ENCODE measurements at regions not wholly inside any gene's neighbourhood (a gene's known extent, or its start where the extent isn't known, plus 50 kb on each side); places are given as distances from the start of the nearest gene placed in this dataset.
"Not testable (repeated sequence)": the region's sequence is repeated elsewhere in the genome, so short reads cannot be mapped to it uniquely, and the experiment has no call there.

DNA sequence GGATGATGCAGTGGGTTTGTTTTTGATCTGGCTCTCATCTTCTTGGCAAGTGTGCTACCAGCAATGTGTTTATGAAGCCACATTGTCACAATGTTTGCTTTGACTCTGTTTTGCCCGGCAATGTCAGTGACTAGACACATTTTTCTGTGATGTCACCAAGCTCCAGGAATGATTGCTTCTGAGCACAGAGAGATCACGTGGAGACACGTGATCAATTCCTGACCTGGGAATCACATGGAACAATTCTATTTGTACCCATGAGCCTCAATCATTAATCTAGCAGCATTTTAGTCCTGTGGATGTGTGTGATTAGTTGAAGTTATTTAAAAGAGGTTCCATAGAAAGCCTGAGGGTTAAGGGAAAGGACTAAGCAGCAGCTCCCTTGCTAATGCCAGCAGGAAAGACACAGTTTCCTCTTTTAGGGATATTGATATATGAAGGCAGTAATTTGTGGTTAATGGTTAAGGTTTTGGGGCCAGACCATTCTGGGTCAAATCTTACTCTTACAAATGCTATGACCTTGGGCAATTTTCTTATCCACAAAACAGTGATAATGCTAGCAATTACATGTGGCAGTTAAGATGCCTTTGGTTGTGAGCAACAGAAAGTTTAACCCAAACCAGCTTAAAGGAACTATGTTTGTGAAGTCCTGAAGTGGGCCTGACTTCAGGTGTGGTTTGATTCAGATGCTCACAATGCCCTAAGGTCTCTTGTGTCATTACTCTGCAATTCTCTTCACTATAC lies 59.0 kb downstream of the FASLG start:
- DNase-seq (ENCODE audit: low spot score) = no peak

GRCh38 chr1:172719066-172719627 lies 60.2 kb downstream of the FASLG start:
- Mint-ChIP-seq H3K27ac (no peak overlapping the region), H3K4me3 (no peak overlapping the region), H3K27me3 (ENCODE audit: low read depth) (peaks cover 6% of the 10 kb centered on the region), H3K4me1 (ENCODE audit: low read depth) (peaks cover 21% of the 10 kb centered on the region), H3K9me3 (no peaks in the 10 kb centered on the region), H3K36me3 (ENCODE audit: low read depth) (no peaks in the 10 kb centered on the region)
- DNase-seq (ENCODE audit: low spot score) = no peak

More for the DNA sequence above, 59.0 kb downstream of the FASLG start:
- no peaks in the 10 kb centered on the region for H3K36me3 Mint-ChIP-seq (ENCODE audit: low read depth)
- H3K4me1 Mint-ChIP-seq (ENCODE audit: low read depth) = peaks cover 22% of the 10 kb centered on the region
- peaks cover 6% of the 10 kb centered on the region for H3K27me3 Mint-ChIP-seq (ENCODE audit: low read depth)
- no peaks in the 10 kb centered on the region for H3K9me3 Mint-ChIP-seq
- H3K4me3 Mint-ChIP-seq = no peak overlapping the region
- no peak overlapping the region for H3K27ac Mint-ChIP-seq

- Mint-ChIP-seq H3K27ac (peak overlapping the region; percentile 32), H3K4me1 (ENCODE audit: low read depth) (peaks cover 26% of the 10 kb centered on the region), H3K4me3 (no peak overlapping the region), H3K9me3 (no peaks in the 10 kb centered on the region), H3K27me3 (ENCODE audit: low read depth) (peaks cover 6% of the 10 kb centered on the region), H3K36me3 (ENCODE audit: low read depth) (no peaks in the 10 kb centered on the region)
- DNase-seq (ENCODE audit: low spot score) = no peak
Measured at GRCh38 chr1:172719694-172720138, 60.8 kb downstream of the FASLG start.

GRCh38 chr1:172720339-172720738 lies 61.4 kb downstream of the FASLG start:
- Mint-ChIP-seq H3K4me1 (ENCODE audit: low read depth) (peaks cover 32% of the 10 kb centered on the region), H3K9me3 (no peaks in the 10 kb centered on the region), H3K27me3 (ENCODE audit: low read depth) (peaks cover 6% of the 10 kb centered on the region), H3K36me3 (ENCODE audit: low read depth) (no peaks in the 10 kb centered on the region), H3K27ac (no peak overlapping the region), H3K4me3 (no peak overlapping the region)
- no peak for DNase-seq (ENCODE audit: low spot score)

DNA sequence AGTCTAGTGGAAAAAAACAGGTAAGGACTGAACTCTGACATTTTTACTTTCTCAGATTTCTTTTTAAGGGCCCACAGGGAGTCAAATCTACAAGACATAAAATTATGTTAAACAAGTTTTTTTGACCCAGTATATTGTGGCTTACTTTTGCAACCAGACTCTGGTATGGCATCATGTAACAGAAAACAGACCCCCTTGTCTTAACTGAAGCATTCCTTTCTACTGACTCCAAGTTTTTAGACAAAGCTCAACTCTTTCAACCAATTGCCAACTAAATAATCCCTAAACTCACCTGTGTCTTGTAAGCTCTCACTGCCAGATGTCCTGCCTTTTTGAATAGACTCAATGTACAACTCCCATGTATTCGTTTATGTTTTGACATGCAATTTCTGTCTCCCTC lies 64.3 kb downstream of the FASLG start:
- Mint-ChIP-seq H3K36me3 (ENCODE audit: low read depth) (peaks cover 2% of the 10 kb centered on the region), H3K9me3 (peaks cover 6% of the 10 kb centered on the region), H3K27me3 (ENCODE audit: low read depth) (peaks cover 3% of the 10 kb centered on the region)

GRCh38 chr1:172724232-172724631 lies 65.3 kb downstream of the FASLG start:
- Mint-ChIP-seq H3K4me1 (ENCODE audit: low read depth) (peaks cover 25% of the 10 kb centered on the region), H3K4me3 (no peak overlapping the region), H3K27me3 (ENCODE audit: low read depth) (peaks cover 3% of the 10 kb centered on the region), H3K27ac (no peak overlapping the region), H3K9me3 (peaks cover 16% of the 10 kb centered on the region), H3K36me3 (ENCODE audit: low read depth) (peaks cover 4% of the 10 kb centered on the region)
- DNase-seq (ENCODE audit: low spot score) = no peak

More for the DNA sequence above, 64.3 kb downstream of the FASLG start:
- H3K4me1 Mint-ChIP-seq (ENCODE audit: low read depth) = peaks cover 26% of the 10 kb centered on the region
- H3K27ac Mint-ChIP-seq = no peak overlapping the region
- H3K4me3 Mint-ChIP-seq = no peak overlapping the region
- no peak for DNase-seq (ENCODE audit: low spot score)

DNA sequence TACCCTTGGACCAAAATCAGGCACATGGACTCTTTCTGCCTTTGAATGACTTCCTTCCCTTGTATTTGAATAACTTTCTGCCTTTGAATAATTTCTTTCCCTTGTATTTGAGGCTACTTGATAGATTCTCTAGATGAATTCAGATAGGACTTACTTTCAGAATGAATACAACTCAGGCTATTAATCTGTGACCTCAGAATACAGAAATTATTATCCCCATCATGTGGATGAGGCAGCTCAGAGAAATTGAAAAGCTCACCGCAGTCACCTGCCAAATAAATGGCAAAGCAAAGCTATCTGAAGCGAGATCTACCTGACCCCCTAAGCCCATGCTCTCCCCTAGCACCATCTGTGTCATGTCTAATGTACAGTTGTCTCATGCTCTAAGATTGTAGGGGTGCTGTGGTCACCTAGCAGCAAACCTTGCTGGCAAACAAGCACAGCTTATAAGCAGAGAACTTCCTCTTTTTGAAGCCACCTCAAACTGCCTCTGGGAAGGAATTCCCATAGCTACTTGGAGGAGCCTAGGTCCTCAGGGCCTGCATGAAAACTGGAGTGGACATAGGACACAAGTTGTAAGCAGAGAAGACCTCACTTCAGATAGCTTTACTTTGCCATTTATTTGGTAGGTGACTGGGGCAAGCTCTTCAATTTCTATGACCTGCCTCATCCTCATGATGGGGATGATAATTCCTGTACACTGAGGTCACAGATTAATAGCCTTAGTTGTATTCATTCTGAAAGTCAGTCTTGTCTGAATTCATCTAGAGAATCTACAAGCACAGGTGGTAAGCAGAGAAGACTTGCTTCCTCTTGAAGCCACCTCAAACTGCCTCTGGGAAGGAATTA lies 66.1 kb downstream of the FASLG start:
- Mint-ChIP-seq H3K9me3 (peaks cover 23% of the 10 kb centered on the region), H3K4me3 (no peak overlapping the region), H3K27ac (peak overlapping the region; percentile 4), H3K27me3 (ENCODE audit: low read depth) (no peaks in the 10 kb centered on the region), H3K4me1 (ENCODE audit: low read depth) (peaks cover 21% of the 10 kb centered on the region), H3K36me3 (ENCODE audit: low read depth) (peaks cover 4% of the 10 kb centered on the region)
- DNase-seq (ENCODE audit: low spot score) = no peak

DNA sequence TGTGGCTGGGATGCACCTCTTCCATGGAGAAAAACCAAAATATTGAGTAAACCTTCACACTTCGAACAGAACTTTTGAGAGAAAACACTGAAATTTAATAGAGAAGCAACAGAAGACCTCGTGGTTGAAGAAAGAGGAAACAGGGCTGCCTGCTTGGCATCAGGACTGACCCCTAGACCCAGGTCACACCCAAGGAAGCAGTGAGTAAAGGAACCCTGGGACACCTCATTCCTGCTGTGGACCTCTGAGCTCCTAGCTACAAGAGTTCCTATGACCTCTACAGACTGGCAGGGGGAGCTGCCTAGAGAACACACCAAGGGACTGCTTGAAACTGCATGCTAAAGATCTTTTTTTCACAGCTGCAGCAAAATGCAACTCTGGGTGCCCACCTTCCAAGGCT lies 67.8 kb downstream of the FASLG start:
- peaks cover 23% of the 10 kb centered on the region for H3K9me3 Mint-ChIP-seq
- H3K36me3 Mint-ChIP-seq (ENCODE audit: low read depth) = peaks cover 4% of the 10 kb centered on the region
- no peak overlapping the region for H3K27ac Mint-ChIP-seq
- H3K27me3 Mint-ChIP-seq (ENCODE audit: low read depth) = peaks cover 11% of the 10 kb centered on the region
- no peak for DNase-seq (ENCODE audit: low spot score)
- H3K4me3 Mint-ChIP-seq = no peak overlapping the region
- H3K4me1 Mint-ChIP-seq (ENCODE audit: low read depth) = peaks cover 21% of the 10 kb centered on the region

GRCh38 chr1:172727275-172727857 lies 68.5 kb downstream of the FASLG start:
- Mint-ChIP-seq H3K9me3 (peaks cover 23% of the 10 kb centered on the region), H3K27ac (peak overlapping the region; percentile 10), H3K27me3 (ENCODE audit: low read depth) (peaks cover 16% of the 10 kb centered on the region), H3K4me3 (no peak overlapping the region), H3K4me1 (ENCODE audit: low read depth) (peaks cover 21% of the 10 kb centered on the region), H3K36me3 (ENCODE audit: low read depth) (peaks cover 4% of the 10 kb centered on the region)
- no peak for DNase-seq (ENCODE audit: low spot score)

GRCh38 chr1:172727956-172728603 lies 69.2 kb downstream of the FASLG start:
- Mint-ChIP-seq H3K4me3 (no peak overlapping the region), H3K27ac (peak overlapping the region; percentile 27)

DNA sequence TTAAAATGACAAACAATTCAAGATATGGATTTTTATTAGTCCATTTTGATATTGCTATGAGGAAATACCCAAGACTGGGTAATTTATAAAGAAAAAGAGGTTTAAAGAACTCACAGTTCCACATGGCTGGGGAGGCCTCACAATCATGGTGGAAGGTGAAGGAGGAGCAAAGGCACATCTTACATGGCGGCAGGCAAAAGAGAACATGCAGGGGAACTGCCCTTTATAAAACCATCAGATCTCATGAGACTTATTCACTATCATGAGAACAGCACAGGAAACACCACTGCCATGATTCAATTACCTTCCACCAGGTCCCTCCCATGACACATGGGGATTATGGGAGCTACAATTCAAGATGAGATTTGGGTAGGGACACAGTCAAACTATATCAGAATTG lies 69.8 kb downstream of the FASLG start:
- Mint-ChIP-seq H3K9me3 (peaks cover 23% of the 10 kb centered on the region), H3K4me1 (ENCODE audit: low read depth) (peaks cover 21% of the 10 kb centered on the region), H3K27me3 (ENCODE audit: low read depth) (peaks cover 26% of the 10 kb centered on the region)
- not testable (repeated sequence) for DNase-seq (ENCODE audit: low spot score); H3K4me3 Mint-ChIP-seq; H3K27ac Mint-ChIP-seq; H3K36me3 Mint-ChIP-seq (ENCODE audit: low read depth)

More at GRCh38 chr1:172727956-172728603, 69.2 kb downstream of the FASLG start:
- H3K27me3 Mint-ChIP-seq (ENCODE audit: low read depth) = peaks cover 22% of the 10 kb centered on the region
- peaks cover 23% of the 10 kb centered on the region for H3K9me3 Mint-ChIP-seq
- DNase-seq (ENCODE audit: low spot score) = peak; percentile 39
- H3K36me3 Mint-ChIP-seq (ENCODE audit: low read depth) = peaks cover 4% of the 10 kb centered on the region
- peaks cover 21% of the 10 kb centered on the region for H3K4me1 Mint-ChIP-seq (ENCODE audit: low read depth)

- DNase-seq (ENCODE audit: low spot score) = no peak
- Mint-ChIP-seq H3K27me3 (ENCODE audit: low read depth) (peaks cover 48% of the 10 kb centered on the region), H3K4me3 (no peak overlapping the region), H3K36me3 (ENCODE audit: low read depth) (peaks cover 4% of the 10 kb centered on the region), H3K4me1 (ENCODE audit: low read depth) (peaks cover 2% of the 10 kb centered on the region), H3K9me3 (peaks cover 23% of the 10 kb centered on the region), H3K27ac (no peak overlapping the region)
Measured at GRCh38 chr1:172732427-172732826, 73.5 kb downstream of the FASLG start.

GRCh38 chr1:172733815-172734214 lies 74.9 kb downstream of the FASLG start:
- H3K9me3 Mint-ChIP-seq = peaks cover 11% of the 10 kb centered on the region
- H3K36me3 Mint-ChIP-seq (ENCODE audit: low read depth) = no peaks in the 10 kb centered on the region
- no peak overlapping the region for H3K4me3 Mint-ChIP-seq
- peaks cover 61% of the 10 kb centered on the region for H3K27me3 Mint-ChIP-seq (ENCODE audit: low read depth)
- no peaks in the 10 kb centered on the region for H3K4me1 Mint-ChIP-seq (ENCODE audit: low read depth)
- DNase-seq (ENCODE audit: low spot score) = no peak
- no peak overlapping the region for H3K27ac Mint-ChIP-seq

Data from T-helper 2 cell treated with Interferon-gamma antibody and Interleukin-4, amounts not matched to agents 5 μg/mL and 100 μg/mL, for 36 hours (primary cell).